HCT116 (cell line): ENCODE measurements at regions not wholly inside any gene's neighbourhood (a gene's known extent, or its start where the extent isn't known, plus 50 kb on each side); places are given as distances from the start of the nearest gene placed in this dataset.

ENCODE experiments used
- CEBPB ChIP-seq: IDR thresholded peaks from 2 replicates; pipeline ENCODE4 v1.6.1; 2012; ENCODE audit warnings: low read depth
- CTCF ChIP-seq, 3 experiments: fragments of 200-600 bp in 1 of 3; sonication (generic) in 1 of 3; IDR thresholded peaks in 2 of 3; conservative IDR thresholded peaks in 1 of 3; 2 replicates each; pipeline ENCODE4 v1.5.1; 2012 to 2017; ENCODE audit warnings: low read depth in 2 of 3, low read length in 2 of 3, antibody characterized with exemption in 1 of 3, borderline replicate concordance in 1 of 3, control low read depth in 1 of 3, mild to moderate bottlenecking in 1 of 3, mixed read lengths in 1 of 3, mixed run types in 1 of 3, moderate library complexity in 1 of 3; ENCODE audit not compliant: insufficient read depth in 1 of 3
- RAD21 ChIP-seq: IDR thresholded peaks from 2 replicates; pipeline ENCODE4 v1.6.1; 2012; ENCODE audit warnings: low read depth, mild to moderate bottlenecking
- SRF ChIP-seq: IDR thresholded peaks from 2 replicates; pipeline ENCODE4 v1.6.1; 2012; ENCODE audit warnings: low read depth
- ZNF274 ChIP-seq: fragments of 200-500 bp; sonication (Bioruptor generic); IDR thresholded peaks from 2 replicates; pipeline ENCODE4 v1.6.1; 2014; ENCODE audit warnings: mild to moderate bottlenecking, low read depth, low read length, inconsistent platforms

DNA sequence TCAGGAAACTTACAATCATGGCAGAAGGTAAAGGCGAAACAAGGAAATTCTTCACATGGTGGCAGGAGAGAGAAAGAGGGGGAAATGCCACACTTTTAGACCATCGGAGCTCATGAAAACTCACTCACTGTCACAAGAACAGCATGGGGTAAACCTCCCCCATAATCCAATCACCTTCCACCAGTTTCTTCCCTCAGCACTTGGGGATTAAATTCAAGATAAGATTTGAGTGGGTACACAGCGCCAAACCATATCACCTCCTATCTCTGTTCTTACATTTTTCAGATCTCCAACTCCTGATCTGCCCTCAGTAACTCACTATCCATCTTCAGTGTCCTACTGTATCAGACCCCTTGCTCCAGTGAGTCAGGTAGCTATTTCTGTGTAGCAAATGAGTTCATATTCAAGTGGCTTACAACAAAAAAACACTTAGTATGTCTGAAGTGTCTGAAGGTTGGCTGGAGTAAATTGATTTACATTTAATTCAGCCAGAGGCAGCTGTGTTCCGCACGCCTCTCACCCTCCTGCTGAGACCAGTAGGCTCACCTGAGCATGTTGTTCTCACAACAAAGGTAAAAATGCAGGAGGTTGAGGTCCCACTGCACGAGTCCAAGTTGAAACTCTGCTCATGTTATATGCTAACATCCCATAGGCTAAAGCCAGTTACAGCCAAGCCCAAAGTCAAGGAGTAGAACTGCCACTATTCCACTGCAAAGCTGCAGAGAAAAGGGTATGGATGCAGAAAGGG, 180.7 kb upstream of the LMCD1 start:
- TF ChIP-seq ZNF274: no peak
- TF ChIP-seq RAD21: no peak
- no peak for TF ChIP-seq SRF
- TF ChIP-seq CEBPB: no peak
- TF ChIP-seq CTCF (IDR thresholded peaks at IDR 0.05 in 2 of 3, conservative IDR thresholded peaks at IDR 0.05 in 1 of 3; ENCODE audit: borderline replicate concordance in 1 of 3, insufficient read depth in 1 of 3, low read depth in 2 of 3, low read length in 2 of 3): no peak
